ENCODE measurements at regions not wholly inside any gene's neighbourhood (a gene's known extent, or its start where the extent isn't known, plus 50 kb on each side); places are given as distances from the start of the nearest gene placed in this dataset.
A peak's percentile ranks its signal among the peaks of the same experiment; 100 is the strongest.
"Not testable (repeated sequence)": the region's sequence is repeated elsewhere in the genome, so short reads cannot be mapped to it uniquely, and the experiment has no call there.

DNA sequence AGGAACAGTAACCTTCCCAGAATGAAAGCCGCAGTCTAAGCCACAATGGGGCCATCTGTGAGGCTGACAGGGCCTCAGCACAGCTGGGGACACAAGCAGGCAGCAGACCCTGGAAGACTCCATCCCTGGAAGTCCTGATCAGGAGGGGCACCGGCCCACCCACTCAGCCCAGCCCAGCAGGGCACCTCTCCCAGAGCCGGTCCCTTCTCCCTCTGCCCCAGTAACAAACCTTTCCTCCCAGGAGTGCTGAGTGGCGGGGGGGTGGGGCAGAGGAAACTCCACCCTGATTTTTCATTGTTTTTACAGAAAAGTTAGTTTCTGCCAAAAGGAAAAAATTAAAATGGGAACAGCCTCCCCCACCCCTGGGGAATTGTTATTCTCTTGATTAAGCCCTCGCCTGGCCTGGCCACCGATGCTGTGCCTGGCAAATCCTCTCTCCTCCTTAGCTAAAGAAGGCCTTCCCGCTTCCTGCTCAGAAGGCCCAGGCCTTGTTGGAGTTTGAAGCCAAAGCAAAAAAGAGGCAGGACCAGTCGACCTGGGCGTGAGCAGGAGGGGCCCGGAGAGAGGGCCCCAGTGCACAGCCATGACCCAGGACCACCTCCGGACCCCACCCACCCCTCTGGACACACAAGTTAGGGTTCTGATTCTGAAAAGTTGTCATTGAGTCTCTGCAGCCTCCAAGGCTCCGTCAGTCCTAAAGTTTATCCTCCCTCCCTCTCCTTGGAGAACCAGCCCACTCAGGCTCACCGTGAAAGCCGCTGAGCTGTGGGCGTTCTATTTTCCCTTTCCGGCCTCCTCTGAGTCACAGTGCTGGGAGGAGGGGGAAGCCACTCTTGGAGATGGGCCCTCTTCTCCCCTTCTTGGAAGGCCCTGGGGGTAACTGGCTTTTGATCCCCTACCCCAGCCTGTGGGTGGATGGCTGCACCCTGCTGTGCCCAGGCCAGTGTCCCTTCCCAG lies 128.4 kb upstream of the TNRC6C start:
- no peak for DNase-seq (ENCODE audit: low read depth, low spot score)

DNA sequence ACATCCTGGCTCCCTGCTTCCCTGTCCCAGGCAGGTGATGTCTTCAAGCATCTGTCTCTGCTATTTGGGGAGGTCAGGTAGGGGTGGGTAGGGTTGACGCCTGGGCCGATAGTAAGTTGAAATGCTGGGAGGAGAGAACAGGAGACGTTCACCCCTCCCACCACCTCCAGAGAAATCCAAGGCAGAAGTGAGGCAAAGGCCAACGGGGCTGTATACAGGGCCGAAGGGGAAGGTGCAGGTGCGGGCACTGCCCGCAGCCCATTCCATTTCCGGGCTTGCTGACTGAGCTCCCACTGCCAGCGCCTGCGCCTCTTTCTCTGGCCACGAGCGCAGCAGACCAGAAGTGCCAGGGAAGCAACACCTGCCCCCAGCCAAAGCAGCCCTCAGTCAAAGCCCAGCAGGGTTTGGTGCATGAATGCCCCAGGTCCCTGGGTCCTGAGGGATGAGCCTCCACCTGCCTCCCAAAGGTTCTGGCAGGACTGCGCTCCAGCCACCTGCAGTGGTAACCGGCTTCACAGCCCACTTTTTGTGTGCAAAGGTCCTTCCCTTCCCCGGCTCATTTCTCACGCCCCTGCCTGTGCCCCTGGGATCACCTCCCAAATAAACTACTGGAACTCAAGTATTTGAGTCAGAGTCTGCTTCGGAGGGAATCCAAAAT lies 127.6 kb upstream of the TNRC6C start:
- no peak for DNase-seq (ENCODE audit: low read depth, low spot score)

DNA sequence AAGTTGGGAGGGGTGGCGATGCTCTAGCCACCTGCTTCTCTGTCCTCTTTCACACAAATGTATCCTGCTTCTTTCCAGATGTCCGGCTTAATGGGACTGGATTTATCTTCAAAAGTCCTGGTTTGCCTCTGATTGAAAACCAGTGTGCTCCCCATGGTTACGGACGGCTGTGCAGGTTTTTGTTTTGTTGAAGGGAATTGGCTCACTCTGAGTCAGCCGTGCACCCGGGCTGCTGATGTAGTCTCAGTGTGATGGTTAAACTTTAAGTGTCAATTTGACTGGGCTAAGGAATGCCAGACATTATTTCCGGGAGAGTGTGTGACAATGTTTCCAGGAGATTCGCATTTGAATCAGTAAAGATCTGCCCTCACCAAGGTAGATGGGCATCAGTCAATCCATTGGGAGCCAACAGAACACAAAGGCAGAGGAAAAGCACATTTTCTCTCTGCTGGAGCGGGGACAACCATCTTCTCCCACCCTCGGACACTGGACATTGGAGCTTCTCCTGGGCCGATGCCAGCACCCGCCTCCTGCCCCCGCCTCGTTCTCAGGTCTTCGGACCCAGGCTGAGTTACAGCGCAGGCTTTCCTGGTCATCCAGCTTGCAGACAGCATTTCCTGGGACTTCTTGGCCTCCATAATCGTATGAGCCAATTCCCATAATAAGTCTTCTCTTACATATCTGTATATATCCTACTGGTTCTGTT lies 126.9 kb upstream of the TNRC6C start:
- no peak for DNase-seq (ENCODE audit: low read depth, low spot score)

DNA sequence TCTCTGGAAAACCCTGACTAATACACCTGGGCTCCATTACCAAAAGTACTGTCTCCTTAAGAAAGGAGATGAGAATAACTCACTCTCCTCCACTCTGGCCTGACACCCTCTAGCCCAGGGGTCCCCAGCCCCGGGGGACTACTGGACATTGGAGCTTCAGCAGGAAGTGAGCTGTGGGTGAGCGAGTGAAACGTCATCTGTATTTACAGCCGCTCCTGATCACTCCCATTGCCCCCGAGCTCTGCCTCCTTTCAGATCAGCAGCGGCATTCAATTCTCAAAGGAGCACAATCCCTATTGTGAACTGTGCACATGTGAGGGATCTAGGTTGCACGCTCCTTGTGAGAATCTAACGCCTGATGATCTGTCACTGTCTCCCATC lies 126.3 kb upstream of the TNRC6C start:
- no peak for DNase-seq (ENCODE audit: low read depth, low spot score)

DNA sequence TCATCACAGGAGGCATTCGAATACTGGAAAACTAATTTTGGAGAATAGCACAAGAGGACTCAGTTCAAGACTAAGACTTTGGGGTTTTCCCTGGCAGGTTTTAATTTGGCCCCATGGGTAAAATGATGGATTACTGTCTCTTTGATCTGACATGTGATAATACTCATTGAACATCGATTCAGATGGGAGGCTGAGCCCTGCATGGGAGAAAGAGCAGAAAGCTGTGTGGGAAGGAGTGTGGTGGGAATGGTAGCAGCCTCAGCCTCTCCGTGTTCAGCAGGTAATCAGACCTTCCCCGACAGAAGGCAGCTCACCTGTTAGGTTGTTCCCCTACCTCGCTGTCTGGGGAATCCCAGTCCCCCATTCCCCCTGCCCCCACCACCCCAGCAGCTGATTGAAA lies 124.7 kb upstream of the TNRC6C start:
- no peak for DNase-seq (ENCODE audit: low read depth, low spot score)

DNA sequence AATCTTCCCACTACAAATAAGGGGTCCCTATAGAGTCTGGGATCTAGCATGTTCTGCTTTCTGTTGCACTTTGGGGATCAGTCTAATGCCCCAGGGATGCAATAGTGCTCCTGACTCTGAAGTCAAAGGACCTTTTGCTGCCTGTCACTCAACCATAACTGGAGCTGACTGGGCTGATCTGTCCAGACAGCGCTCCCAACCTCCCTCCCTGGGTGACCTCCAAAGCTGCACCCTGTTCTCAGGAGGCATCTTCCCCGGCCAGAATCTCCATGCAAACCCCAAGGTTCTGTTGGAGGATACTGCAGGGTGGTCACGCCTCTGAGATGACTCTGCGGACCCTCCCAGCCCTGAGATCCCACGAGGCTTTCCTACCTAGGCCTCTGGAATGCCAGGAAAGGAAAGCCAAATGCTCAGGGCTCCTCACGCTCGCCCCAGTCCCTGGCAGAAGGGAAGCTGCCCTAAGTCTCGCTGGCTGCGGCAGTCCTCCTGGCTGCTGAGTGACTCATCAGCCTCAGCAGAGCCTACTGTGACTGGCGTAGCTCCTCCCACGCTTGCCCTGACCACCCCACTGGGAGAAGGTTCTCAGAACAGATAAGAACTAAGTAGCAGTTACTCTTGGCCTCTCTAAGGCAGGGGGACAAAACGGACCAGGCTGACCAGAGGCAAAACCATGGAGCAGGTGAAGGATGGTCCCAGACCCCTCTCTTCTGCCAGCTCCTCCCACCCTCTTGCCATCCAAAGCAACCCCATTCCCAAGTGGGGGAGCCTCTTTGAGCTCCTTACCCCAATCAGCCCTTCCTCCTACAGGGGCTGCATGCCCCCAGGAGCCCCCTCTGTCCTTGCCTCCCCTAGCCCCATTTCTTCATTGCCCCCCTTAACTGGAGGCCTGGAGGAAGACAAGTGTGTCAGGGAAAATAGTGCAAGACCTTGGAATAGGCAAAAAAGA lies 124.1 kb upstream of the TNRC6C start:
- DNase-seq (ENCODE audit: low read depth, low spot score) = peak; percentile 48

DNA sequence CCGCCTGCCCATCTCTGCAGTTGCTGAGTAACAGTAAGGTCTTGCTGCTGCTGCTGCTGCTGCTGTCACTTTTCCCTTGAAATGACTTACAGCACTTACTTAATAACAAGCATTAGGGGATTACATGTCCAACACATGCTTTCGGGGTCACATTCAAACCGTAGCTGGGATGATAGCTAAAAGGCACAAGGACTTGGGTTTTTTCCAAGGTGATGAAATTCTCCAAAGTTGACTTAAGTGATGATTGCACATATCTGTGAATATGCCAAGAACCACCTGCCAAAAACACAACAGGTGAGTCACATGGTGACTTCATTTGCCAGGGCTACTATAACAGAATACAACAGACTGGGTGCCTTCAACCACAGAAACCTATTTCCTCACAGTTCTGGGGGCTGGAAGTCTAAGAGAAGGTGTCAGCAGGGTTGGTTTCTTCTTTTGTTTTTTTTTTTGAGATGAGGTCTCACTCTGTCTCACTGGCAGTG lies 121.9 kb upstream of the TNRC6C start:
- no peak for DNase-seq (ENCODE audit: low read depth, low spot score)

DNA sequence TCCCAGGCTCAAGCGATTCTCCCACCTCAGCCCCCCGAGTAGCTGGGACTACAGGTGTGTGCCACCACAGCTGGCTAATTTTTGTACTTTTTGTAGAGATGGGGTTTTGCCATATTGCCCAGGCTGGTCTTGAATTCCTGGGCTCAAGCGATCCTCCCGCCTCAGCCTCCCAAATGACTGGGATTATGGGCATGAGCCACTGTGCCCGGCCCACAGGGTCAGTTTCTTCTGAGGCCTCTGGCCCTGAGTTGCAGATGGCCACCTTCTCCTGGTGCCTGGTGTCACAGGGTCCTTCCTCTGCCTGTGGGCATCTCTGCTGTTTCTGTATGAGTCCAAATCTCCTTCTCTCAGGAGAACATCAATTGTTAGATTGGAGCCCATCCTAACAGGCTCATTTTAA lies 121.4 kb upstream of the TNRC6C start:
- not testable (repeated sequence) for DNase-seq (ENCODE audit: low read depth, low spot score)

DNA sequence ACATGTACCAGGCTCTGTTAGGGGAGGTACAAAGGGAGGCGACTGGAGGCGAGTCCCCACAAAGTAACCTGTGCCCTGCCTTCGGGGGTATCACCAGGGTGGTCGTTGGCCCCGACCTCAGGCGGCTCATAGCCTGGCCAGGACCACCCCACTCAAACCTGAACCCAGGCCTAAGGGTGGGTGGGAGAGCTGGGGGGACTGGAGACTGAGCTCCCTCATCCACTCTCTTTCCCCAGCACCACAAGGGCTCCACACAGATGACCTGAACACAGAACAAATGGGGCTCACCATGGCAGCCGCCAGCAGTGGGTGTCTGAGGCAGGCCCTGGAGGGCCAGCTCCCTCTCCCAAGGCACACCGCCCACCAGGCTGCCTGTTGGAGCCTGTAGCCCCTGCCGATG lies 120.6 kb upstream of the TNRC6C start:
- no peak for DNase-seq (ENCODE audit: low read depth, low spot score)

DNA sequence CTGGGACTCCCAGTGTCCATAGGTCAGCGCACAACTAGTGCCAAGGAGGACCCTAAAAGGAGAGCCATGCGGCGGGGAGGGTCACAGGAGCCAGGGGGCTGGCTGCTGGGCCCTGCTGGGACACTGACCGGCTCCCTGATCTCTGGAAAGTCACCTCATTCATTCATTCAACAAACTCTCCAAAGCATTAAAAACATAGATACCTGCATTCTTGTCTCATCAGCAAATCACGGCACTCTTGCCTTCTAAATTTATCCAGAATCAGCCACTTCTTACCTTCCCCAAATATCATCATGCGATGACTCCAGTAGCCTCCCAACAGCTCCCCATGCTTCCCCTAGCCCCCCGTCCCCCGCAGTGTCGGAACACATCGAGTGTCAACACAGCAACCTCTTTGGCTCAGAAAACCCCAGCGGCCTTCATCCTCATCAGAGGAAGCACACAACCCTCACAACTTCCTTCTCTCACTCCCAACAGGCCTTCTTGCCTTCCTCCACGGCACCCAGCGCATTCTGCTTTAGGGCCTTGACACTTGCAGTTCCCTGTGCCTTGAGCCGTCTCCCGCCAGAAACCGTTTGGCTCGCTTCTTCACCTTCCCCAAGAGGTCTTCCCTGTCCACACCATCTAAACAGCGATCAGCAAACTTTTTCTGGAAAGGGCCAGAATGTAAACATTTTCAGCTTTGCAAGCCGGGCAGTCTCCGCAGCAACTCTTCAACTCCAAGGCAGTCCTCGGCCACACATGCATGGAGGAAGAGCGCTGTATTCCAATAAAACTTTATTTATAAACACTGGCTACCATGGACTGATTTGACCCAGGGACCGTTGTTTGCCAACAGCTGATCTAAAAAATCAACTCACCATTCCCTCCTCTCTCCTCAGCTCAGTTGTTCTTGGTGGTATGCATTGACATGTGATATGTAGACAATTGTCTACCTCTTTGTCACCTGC lies 119.5 kb upstream of the TNRC6C start:
- DNase-seq (ENCODE audit: low read depth, low spot score) = no peak

DNA sequence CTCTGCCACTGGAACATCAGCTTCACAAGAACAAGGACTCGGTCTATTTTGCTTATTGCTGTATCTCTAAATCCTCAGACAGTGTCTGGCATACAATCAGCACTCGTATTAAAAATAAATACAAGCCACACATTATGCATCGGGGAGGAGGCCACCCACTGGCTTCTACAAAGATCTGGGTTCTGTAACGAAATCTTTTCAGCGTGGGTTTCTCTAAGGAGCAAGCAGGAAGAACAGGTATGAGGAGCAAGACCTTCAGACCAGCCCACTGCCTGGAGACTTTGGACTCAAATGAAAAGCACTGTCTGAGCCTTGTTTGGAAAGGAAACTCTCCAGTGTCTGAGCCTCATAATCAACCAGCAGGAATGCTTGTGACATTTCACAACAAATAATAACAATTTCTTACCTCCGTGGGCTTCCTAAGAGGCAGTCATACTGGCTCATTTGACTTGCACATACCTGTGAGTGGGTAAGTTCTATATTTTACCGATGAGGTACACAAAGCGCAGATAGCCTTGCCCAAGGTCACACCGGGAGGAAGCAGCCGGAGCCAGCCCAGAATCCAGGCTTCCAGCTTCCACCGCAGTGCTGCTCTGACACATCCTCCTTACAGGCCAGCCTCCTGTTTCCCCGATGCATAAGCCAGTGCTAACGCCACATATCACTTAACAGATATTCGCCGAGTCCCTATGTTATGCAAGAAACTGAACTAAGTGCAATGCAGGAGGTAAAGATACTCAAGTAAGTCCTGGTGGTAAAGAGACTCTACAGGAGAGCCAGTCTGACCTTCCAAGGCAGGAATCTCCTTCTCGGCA lies 118.6 kb upstream of the TNRC6C start:
- DNase-seq (ENCODE audit: low read depth, low spot score) = peak; percentile 65

DNA sequence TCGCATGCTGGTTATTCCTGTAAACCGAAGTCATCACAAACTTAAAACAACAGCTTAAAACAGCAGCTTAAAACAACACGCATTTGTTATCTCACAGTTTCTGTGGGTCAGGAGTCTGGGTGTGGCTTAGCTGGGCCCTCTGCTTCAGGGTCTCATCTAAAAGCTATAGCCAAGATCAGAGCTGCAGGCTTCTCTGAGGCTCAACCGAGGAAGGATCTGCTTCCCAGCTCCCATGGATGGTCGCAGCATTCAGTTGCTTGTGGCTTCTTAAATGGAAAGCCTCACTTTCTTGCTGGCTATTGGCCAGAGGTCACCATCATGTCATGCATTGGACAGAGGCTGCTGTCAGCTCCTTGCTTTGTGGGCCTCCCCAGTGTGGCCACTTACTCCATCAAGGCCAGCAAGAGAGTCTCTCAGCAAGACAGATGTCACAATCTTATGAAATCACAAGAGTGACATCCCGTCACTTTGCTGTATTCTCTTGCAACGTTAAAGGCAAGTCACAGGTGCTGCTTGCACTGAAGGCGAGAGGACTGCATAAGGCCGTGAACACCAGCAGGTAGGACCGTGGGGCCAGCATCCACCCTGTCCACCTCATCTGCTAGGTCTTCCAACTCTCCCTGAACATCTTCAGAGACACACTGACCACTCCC lies 117.9 kb upstream of the TNRC6C start:
- DNase-seq (ENCODE audit: low read depth, low spot score) = no peak

DNA sequence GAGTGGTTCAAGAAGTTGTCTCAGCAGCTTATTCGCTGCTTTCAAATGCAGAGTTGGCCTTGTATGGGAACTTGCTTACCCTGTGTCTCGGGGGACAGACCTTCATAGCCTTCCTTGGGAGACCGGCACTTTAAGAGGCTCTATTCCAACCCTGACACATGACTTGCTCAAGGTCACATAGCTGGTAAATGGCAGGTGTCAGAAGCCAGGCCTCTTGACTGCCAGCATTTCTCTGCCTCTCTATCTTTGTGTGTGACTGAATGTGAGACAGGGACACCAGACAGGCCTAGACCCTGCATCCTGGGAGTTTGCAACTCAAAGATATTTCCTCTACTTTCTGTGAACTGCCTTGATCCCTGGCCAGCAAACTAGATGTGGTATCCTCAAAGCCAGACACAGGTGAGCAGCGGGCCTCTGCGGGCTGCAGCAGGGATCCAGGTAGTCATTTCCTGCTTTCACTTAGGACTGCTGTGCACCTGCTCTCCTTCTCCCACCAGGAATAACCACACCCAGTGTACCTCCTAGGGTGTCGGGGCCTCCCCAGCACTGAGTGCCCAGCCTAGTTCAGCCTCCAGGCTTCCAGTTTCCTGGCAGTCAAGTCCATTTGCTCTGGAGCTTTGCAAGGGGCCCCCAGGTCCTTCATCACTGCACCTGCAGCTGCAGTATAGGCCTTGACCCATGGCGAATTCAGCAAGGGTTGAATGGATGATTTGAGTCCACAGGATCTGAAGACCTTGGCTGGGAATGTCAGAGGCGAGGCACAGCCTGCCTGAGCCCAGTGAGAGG lies 116.6 kb upstream of the TNRC6C start:
- no peak for DNase-seq (ENCODE audit: low read depth, low spot score)

DNA sequence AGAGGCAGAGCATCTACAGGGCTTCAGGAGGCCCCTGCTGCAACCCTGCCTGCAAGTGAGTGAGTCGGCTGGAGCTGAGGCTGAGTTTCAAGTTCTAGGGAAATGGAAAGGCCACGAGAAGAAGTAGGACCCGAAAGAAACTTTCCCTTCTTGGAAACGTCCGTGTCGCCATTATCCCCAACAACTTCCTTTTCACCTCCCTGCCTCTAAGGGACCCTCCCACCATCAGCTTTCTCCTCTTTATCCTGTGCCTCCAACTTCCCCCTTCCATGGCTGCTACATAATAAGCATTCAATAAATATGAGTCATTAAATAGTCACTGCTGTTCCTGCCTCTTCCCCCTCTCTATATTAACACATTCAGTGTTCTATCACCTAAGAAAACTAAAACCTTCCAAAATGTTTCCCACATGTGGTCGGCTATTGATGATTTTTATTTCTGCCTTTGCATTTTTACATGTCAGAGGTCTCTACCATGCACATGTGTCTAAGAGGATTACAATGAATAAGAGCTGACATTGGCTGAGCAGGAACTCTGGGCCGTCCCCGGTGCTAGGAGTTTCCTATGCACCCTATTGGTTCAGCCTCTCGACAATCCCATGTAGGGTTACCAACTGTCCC lies 115.9 kb upstream of the TNRC6C start:
- no peak for DNase-seq (ENCODE audit: low read depth, low spot score)

DNA sequence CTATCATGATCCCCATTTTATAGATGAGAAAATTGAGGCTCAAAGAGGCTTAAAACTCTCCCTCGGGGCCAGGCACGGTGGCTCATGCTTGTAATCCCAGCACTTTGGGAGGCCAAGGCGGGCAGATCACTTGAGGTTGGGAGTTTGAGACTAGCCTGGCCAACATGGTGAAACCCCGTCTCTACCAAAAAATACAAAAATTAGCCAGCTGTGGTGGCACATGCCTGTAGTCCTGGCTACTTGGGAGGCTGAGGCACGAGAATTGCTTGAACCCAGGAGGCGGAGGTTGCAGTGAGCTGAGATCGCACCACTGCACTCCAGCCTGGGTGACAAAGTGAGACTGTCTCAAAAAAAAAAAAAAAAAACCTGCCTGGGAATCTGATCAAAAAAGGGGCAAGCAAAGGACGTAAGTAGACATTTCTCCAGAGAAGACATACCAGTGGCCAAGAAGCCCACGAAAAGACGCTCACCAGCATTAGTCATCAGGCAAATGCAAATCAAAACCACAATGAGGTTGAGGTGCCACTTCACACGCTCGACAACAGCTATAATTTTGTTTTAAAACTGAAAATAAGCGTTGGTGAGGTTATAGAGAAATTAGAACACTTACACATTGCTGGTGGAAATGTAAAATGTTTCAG lies 115.1 kb upstream of the TNRC6C start:
- DNase-seq (ENCODE audit: low read depth, low spot score) = not testable (repeated sequence)

DNA sequence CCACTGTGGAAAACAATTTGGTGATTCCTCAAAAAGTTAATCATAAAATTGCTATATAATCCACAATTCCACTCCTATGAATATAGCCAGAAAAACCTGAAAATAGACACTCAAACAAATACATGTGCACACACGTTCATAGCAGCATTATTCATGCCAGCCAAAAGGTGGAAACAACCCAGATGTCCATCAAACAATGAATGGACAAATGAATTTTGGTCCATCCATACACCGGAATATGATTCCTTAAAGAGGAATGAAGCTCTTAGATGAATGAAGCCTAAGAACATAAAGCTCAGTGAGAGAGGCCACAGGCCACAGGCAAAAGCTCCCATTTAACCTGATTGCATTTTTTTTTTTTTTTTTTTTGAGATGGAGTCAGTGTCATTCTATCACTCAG lies 114.6 kb upstream of the TNRC6C start:
- DNase-seq (ENCODE audit: low read depth, low spot score) = no peak

DNA sequence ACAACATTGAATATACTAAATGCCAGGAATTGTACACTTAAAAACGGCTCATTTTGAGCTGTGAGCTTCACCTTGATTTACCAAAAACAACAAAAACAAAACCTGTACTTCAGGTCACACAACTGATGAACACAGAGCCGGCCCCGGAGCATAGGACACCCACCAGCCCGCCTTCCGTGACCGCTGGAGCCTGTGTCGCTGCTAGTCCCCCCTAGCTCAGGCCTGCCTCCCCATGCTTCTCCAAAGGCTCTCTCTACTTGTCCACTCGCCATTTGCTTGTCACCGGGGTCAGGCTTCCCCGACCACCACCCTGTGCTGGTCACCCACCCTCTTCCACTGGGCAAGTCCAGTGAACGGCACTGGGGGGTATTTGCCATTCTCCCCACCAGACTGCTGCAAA lies 113.8 kb upstream of the TNRC6C start:
- DNase-seq (ENCODE audit: low read depth, low spot score) = no peak
